ENCODE measurements at regions not wholly inside any gene's neighbourhood (a gene's known extent, or its start where the extent isn't known, plus 50 kb on each side); places are given as distances from the start of the nearest gene placed in this dataset.

GRCh38 chr3:69613286-69613685 lies 126.0 kb upstream of the MITF start:
- TF ChIP-seq REST (IDR thresholded peaks at IDR 0.05; ENCODE audit: insufficient read depth in 1 of 2, low read depth in 2 of 2, low read length in 2 of 2) (no peak), POLR2AphosphoS5 (IDR thresholded peaks at IDR 0.05; ENCODE audit: low read depth, low read length) (no peak), SIN3A (IDR thresholded peaks at IDR 0.05; ENCODE audit: borderline replicate concordance, insufficient read depth, low read length) (no peak), FOXP2 (optimal IDR thresholded peaks at IDR 0.05; ENCODE audit: borderline replicate concordance, extremely low read depth, extremely low read length, insufficient read depth) (no peak), TAF1 (IDR thresholded peaks at IDR 0.05; ENCODE audit: borderline replicate concordance, insufficient read depth, low read length) (no peak)

DNA sequence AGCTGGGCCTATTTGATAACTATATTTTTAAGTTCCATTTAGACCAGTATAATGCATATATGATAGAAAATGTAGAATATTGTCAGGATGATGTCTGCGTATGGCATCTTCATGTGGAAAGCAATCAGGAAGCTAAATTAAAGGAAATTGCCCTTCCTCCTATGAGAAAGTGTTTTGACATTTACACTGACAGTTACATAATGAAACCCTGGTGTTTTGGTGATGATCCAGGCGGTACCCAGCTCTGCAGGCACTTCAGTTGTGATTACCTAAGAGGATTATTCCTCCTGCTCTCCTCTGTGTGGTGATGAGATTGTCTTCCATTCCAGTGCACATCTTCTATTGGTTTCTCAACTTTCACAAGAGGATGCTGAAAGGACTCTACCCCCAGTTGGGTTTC lies 126.5 kb upstream of the MITF start:
- TF ChIP-seq POLR2AphosphoS5 (IDR thresholded peaks at IDR 0.05; ENCODE audit: low read depth, low read length): no peak
- TF ChIP-seq SIN3A (IDR thresholded peaks at IDR 0.05; ENCODE audit: borderline replicate concordance, insufficient read depth, low read length): no peak
- no peak for TF ChIP-seq REST (IDR thresholded peaks at IDR 0.05; ENCODE audit: insufficient read depth in 1 of 2, low read depth in 2 of 2, low read length in 2 of 2)
- TF ChIP-seq TAF1 (IDR thresholded peaks at IDR 0.05; ENCODE audit: borderline replicate concordance, insufficient read depth, low read length): no peak
- TF ChIP-seq FOXP2 (optimal IDR thresholded peaks at IDR 0.05; ENCODE audit: borderline replicate concordance, extremely low read depth, extremely low read length, insufficient read depth): no peak

- no peak for TF ChIP-seq REST (IDR thresholded peaks at IDR 0.05; ENCODE audit: insufficient read depth in 1 of 2, low read depth in 2 of 2, low read length in 2 of 2)
- no peak for TF ChIP-seq TAF1 (IDR thresholded peaks at IDR 0.05; ENCODE audit: borderline replicate concordance, insufficient read depth, low read length)
- no peak for TF ChIP-seq POLR2AphosphoS5 (IDR thresholded peaks at IDR 0.05; ENCODE audit: low read depth, low read length)
- no peak for TF ChIP-seq SIN3A (IDR thresholded peaks at IDR 0.05; ENCODE audit: borderline replicate concordance, insufficient read depth, low read length)
Observed at GRCh38 chr3:69607466-69608305, 131.6 kb upstream of the MITF start.

DNA sequence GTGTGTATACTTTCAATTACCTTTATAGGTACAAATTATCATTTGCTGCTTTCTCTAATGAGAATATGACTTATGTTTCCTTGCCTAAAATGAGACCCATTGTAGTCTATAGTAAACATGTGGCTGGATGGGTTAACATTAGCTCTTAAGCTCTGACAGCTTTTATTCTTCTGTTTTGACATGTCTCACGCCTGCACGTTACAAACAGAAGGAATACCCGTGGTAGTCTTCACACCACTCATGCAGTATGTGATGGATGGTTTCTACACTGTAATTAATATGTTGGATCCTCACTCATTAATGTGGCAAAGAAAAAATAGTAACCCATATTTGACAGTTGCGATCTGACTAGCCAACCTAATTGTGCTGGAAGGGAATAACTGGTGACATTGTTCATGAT lies 133.4 kb upstream of the MITF start:
- TF ChIP-seq REST (IDR thresholded peaks at IDR 0.05; ENCODE audit: insufficient read depth in 1 of 2, low read depth in 2 of 2, low read length in 2 of 2) (no peak), SIN3A (IDR thresholded peaks at IDR 0.05; ENCODE audit: borderline replicate concordance, insufficient read depth, low read length) (no peak), FOXP2 (optimal IDR thresholded peaks at IDR 0.05; ENCODE audit: borderline replicate concordance, extremely low read depth, extremely low read length, insufficient read depth) (no peak), POLR2AphosphoS5 (IDR thresholded peaks at IDR 0.05; ENCODE audit: low read depth, low read length) (no peak), TAF1 (IDR thresholded peaks at IDR 0.05; ENCODE audit: borderline replicate concordance, insufficient read depth, low read length) (no peak)

Data from PFSK-1 (cell line).